Lower lobe of right lung (tissue), 2 donors: ENCODE measurements at regions not wholly inside any gene's neighbourhood (a gene's known extent, or its start where the extent isn't known, plus 50 kb on each side); places are given as distances from the start of the nearest gene placed in this dataset.

Experiments used
- ATAC-seq, 2 donors: fragments of 200-7000 bp; cut with Tn5 transposase; one replicate each; pipeline ENCODE4 v1.9.1; 2020 to 2022; ENCODE audit warnings: mild to moderate bottlenecking in 2 of 2, moderate library complexity in 2 of 2
- DNase-seq: peaks from one replicate; pipeline ENCODE4 v3.0.0-alpha.2; 2020
- H3K27ac ChIP-seq: fragments of 200-600 bp; one replicate; pipeline ENCODE4 v1.8.0; 2022
- H3K27me3 ChIP-seq: fragments of 200-600 bp; one replicate; pipeline ENCODE4 v1.8.0; 2022; ENCODE audit warnings: low read depth
- H3K36me3 ChIP-seq: fragments of 200-600 bp; one replicate; pipeline ENCODE4 v1.8.0; 2022; ENCODE audit warnings: mild to moderate bottlenecking
- H3K4me1 ChIP-seq: fragments of 200-600 bp; one replicate; pipeline ENCODE4 v1.8.0; 2022
- H3K4me3 ChIP-seq: fragments of 200-600 bp; one replicate; pipeline ENCODE4 v1.8.0; 2022; ENCODE audit warnings: mild to moderate bottlenecking
- H3K9me3 ChIP-seq: fragments of 200-600 bp; one replicate; pipeline ENCODE4 v1.8.0; 2022
- intact Hi-C: fragments of 100-400 bp; cut with DNase I; formaldehyde crosslinking; loops from one replicate; pipeline ENCODE4 v1.11.0; 2022
- TF ChIP-seq, protein P1 (sequence below): fragments of 200-600 bp; IDR thresholded peaks from one replicate; pipeline ENCODE4 v1.8.0; 2022; ENCODE audit warnings: antibody characterized with exemption, mild to moderate bottlenecking
- donor health status: DM: no; HTN: yes; CAD: no; lungs with severe emphysema.

DNA sequence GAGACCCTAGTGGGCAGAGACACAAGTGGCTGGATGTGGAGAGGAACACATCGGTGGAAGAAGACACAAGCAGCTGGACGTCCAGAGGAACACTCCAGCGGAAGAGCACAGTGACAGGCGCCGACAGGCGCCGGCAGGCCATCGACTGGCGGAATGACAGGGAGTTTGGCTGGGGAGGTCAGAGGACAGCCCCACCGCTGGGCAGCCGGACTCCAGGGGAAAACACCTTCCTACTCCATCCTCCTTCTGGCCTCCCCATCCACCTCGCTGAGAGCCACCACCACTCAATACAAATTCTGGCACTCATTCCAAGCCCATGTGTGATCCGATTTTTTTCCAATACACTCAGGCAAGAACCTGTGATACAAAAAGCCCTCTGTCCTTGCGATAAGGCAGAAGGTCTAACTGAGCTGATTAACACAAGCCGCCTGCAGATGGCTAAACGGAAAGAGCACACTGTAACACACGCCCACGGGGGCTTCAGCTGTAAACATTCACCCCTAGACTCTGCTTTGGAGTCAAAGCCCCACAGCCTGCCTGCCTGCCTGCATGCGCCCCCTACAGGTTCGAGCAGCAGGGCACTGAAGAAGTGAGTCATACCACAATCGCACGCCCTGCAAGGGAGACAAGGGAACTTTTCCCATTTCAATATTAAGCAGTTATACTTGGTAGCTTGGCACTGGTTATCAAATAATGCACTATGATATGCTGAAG is 50.2 kb upstream of the LRP1B start:
- DNase-seq (no peak), ATAC-seq (peak in 1 of 2 donors; percentile 47)
- intact Hi-C loops = no loop called here

More for the DNA sequence above, 50.2 kb upstream of the LRP1B start:
- Histone ChIP-seq H3K4me3 (no peak overlapping the region), H3K36me3 (no peaks in the 10 kb centered on the region), H3K27me3 (no peaks in the 10 kb centered on the region), H3K27ac (no peak overlapping the region), H3K4me1 (no peaks in the 10 kb centered on the region), H3K9me3 (no peaks in the 10 kb centered on the region)
- TF ChIP-seq, protein P1, sequence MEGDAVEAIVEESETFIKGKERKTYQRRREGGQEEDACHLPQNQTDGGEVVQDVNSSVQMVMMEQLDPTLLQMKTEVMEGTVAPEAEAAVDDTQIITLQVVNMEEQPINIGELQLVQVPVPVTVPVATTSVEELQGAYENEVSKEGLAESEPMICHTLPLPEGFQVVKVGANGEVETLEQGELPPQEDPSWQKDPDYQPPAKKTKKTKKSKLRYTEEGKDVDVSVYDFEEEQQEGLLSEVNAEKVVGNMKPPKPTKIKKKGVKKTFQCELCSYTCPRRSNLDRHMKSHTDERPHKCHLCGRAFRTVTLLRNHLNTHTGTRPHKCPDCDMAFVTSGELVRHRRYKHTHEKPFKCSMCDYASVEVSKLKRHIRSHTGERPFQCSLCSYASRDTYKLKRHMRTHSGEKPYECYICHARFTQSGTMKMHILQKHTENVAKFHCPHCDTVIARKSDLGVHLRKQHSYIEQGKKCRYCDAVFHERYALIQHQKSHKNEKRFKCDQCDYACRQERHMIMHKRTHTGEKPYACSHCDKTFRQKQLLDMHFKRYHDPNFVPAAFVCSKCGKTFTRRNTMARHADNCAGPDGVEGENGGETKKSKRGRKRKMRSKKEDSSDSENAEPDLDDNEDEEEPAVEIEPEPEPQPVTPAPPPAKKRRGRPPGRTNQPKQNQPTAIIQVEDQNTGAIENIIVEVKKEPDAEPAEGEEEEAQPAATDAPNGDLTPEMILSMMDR = no peak
